ENCODE measurements at regions not wholly inside any gene's neighbourhood (a gene's known extent, or its start where the extent isn't known, plus 50 kb on each side); places are given as distances from the start of the nearest gene placed in this dataset.

DNA sequence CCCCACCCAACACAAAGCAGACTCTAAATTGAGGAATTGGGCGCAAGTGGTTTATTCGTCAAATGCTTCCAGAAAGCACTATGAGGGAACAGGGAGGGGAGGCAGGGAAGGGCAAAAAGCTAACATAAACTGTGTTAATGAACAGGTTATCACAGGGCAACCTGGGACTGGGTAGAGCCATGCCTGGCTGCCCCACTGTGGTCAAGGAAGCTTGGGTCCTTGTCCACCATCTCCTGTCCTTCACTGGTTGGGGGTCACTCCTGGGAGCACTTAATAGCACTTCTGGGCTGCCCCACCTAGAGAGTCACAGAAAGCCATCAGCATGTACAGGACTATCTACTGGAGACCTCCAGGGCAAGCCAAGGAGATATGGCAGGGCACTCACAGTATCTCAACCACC lies 102.3 kb downstream of the LINC00237 start:
- Histone ChIP-seq H3K27ac (ENCODE audit: extremely low read depth, low read depth, low read length) (no peak overlapping the region), H4K20me1 (replicated peaks; ENCODE audit: control insufficient read depth, insufficient read depth, low read length) (no peaks in the 10 kb centered on the region), H2AFZ (ENCODE audit: low read depth, low read length) (no peak overlapping the region), H3K4me3 (no peak overlapping the region), H3K79me2 (ENCODE audit: control insufficient read depth, insufficient read depth, low read length) (no peaks in the 10 kb centered on the region), H3K9me1 (ENCODE audit: control insufficient read depth, insufficient read depth, low read length) (no peaks in the 10 kb centered on the region), H3K9me3 (replicated peaks; ENCODE audit: control insufficient read depth, insufficient read depth, low read depth, low read length) (no peaks in the 10 kb centered on the region), H3K27me3 (ENCODE audit: control insufficient read depth in 2 of 2, insufficient read depth in 2 of 2, low read length in 2 of 2) (no peaks in the 10 kb centered on the region), H3K4me2 (ENCODE audit: insufficient read depth, low read length) (no peak overlapping the region), H3K9ac (ENCODE audit: insufficient read depth in 1 of 2, low read depth in 2 of 2, low read length in 2 of 2) (no peak overlapping the region), H3K36me3 (ENCODE audit: control insufficient read depth, insufficient read depth, low read length) (no peaks in the 10 kb centered on the region), H3K4me1 (replicated peaks in 1 of 2; ENCODE audit: control insufficient read depth in 2 of 2, insufficient read depth in 2 of 2, low read length in 2 of 2) (no peaks in the 10 kb centered on the region)
- no peak for TF ChIP-seq MIER1 (IDR thresholded peaks at IDR 0.05; ENCODE audit: low read depth)
- no peak for TF ChIP-seq ZNF77 (CRISPR knock-in tag; IDR thresholded peaks at IDR 0.05)
- TF ChIP-seq PTRF (tag; IDR thresholded peaks at IDR 0.05): no peak
- no peak for TF ChIP-seq ZNF263 (CRISPR knock-in tag; IDR thresholded peaks at IDR 0.05; ENCODE audit: borderline replicate concordance)
- TF ChIP-seq NRF1 (conservative IDR thresholded peaks at IDR 0.05 in 1 of 2, IDR thresholded peaks at IDR 0.05 in 1 of 2): no peak
- TF ChIP-seq HNRNPLL (IDR thresholded peaks at IDR 0.05; ENCODE audit: low read depth, low read length, poor library complexity, severe bottlenecking): no peak
- TF ChIP-seq HNRNPL (IDR thresholded peaks at IDR 0.05; ENCODE audit: low read depth, low read length): no peak
- no peak for TF ChIP-seq MTF1 (CRISPR knock-in tag; IDR thresholded peaks at IDR 0.05; ENCODE audit: borderline replicate concordance)
- no peak for TF ChIP-seq BACH1 (tag; IDR thresholded peaks at IDR 0.05)
- in situ Hi-C loops (cut with MboI) (no loop called here), intact Hi-C loops (cut with micrococcal nuclease) (no loop called here)
- no peak for ATAC-seq
- no peak for FAIRE-seq
- ChIA-PET POLR2A (no interaction called here), CTCF (ENCODE audit: low intra/inter-chr PET ratio) (no interaction called here)
- no peak for DNase-seq (ENCODE audit: extremely low read depth in 1 of 4, low spot score in 3 of 4)
- 24% methylated on average over 2 of the region's 2 CpGs for WGBS (ENCODE audit: insufficient coverage, low coverage, missing lambda C conversion rate)
- BruUV-seq (replicated peaks): no TSS peak

All from K562 (cell line).